H1 (cell line): ENCODE measurements at regions not wholly inside any gene's neighbourhood (a gene's known extent, or its start where the extent isn't known, plus 50 kb on each side); places are given as distances from the start of the nearest gene placed in this dataset.

Source experiments
- CREB1 ChIP-seq: IDR thresholded peaks from 2 replicates; pipeline ENCODE4 v1.6.1; 2012; ENCODE audit warnings: inconsistent platforms
- PHF8 ChIP-seq: fragments of 200-600 bp; sonication (generic); conservative IDR thresholded peaks from 2 replicates; pipeline ENCODE4 v1.7.1; 2012; ENCODE audit warnings: low read depth, mild to moderate bottlenecking, inconsistent platforms, low read length, moderate library complexity
- SP1 ChIP-seq: IDR thresholded peaks from 2 replicates; pipeline ENCODE4 v1.6.1; 2011; ENCODE audit warnings: low read depth, low read length
- TF ChIP-seq, protein P1 (sequence below): fragments of 300-600 bp; sonication (generic); IDR thresholded peaks from 2 replicates; pipeline ENCODE4 v1.7.1; 2012; ENCODE audit warnings: low read length, moderate library complexity, mild to moderate bottlenecking, inconsistent platforms; ENCODE audit not compliant: insufficient replicate concordance

DNA sequence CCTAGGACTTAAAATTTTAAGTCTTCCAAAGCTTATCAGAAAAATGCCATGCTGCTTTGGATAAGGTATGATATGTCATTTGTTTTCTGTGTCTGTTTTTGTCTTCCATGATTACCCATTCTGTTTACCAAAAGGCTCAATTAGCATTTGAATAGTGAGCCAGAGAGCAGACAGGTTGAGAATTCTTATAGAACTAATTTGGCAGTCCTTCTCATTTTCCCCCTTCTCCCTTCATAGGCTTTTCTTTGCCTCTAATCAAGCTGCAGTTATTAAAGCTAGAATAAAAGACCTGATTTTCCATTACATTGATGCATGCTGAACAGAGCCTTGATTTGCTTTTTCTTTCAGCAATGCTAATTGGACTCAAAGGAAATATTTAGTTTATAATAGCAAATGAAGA lies 993.0 kb downstream of the MAT2B start (continued):
- TF ChIP-seq, protein P1, sequence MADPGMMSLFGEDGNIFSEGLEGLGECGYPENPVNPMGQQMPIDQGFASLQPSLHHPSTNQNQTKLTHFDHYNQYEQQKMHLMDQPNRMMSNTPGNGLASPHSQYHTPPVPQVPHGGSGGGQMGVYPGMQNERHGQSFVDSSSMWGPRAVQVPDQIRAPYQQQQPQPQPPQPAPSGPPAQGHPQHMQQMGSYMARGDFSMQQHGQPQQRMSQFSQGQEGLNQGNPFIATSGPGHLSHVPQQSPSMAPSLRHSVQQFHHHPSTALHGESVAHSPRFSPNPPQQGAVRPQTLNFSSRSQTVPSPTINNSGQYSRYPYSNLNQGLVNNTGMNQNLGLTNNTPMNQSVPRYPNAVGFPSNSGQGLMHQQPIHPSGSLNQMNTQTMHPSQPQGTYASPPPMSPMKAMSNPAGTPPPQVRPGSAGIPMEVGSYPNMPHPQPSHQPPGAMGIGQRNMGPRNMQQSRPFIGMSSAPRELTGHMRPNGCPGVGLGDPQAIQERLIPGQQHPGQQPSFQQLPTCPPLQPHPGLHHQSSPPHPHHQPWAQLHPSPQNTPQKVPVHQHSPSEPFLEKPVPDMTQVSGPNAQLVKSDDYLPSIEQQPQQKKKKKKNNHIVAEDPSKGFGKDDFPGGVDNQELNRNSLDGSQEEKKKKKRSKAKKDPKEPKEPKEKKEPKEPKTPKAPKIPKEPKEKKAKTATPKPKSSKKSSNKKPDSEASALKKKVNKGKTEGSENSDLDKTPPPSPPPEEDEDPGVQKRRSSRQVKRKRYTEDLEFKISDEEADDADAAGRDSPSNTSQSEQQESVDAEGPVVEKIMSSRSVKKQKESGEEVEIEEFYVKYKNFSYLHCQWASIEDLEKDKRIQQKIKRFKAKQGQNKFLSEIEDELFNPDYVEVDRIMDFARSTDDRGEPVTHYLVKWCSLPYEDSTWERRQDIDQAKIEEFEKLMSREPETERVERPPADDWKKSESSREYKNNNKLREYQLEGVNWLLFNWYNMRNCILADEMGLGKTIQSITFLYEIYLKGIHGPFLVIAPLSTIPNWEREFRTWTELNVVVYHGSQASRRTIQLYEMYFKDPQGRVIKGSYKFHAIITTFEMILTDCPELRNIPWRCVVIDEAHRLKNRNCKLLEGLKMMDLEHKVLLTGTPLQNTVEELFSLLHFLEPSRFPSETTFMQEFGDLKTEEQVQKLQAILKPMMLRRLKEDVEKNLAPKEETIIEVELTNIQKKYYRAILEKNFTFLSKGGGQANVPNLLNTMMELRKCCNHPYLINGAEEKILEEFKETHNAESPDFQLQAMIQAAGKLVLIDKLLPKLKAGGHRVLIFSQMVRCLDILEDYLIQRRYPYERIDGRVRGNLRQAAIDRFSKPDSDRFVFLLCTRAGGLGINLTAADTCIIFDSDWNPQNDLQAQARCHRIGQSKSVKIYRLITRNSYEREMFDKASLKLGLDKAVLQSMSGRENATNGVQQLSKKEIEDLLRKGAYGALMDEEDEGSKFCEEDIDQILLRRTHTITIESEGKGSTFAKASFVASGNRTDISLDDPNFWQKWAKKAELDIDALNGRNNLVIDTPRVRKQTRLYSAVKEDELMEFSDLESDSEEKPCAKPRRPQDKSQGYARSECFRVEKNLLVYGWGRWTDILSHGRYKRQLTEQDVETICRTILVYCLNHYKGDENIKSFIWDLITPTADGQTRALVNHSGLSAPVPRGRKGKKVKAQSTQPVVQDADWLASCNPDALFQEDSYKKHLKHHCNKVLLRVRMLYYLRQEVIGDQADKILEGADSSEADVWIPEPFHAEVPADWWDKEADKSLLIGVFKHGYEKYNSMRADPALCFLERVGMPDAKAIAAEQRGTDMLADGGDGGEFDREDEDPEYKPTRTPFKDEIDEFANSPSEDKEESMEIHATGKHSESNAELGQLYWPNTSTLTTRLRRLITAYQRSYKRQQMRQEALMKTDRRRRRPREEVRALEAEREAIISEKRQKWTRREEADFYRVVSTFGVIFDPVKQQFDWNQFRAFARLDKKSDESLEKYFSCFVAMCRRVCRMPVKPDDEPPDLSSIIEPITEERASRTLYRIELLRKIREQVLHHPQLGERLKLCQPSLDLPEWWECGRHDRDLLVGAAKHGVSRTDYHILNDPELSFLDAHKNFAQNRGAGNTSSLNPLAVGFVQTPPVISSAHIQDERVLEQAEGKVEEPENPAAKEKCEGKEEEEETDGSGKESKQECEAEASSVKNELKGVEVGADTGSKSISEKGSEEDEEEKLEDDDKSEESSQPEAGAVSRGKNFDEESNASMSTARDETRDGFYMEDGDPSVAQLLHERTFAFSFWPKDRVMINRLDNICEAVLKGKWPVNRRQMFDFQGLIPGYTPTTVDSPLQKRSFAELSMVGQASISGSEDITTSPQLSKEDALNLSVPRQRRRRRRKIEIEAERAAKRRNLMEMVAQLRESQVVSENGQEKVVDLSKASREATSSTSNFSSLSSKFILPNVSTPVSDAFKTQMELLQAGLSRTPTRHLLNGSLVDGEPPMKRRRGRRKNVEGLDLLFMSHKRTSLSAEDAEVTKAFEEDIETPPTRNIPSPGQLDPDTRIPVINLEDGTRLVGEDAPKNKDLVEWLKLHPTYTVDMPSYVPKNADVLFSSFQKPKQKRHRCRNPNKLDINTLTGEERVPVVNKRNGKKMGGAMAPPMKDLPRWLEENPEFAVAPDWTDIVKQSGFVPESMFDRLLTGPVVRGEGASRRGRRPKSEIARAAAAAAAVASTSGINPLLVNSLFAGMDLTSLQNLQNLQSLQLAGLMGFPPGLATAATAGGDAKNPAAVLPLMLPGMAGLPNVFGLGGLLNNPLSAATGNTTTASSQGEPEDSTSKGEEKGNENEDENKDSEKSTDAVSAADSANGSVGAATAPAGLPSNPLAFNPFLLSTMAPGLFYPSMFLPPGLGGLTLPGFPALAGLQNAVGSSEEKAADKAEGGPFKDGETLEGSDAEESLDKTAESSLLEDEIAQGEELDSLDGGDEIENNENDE: peak; percentile 31
- TF ChIP-seq CREB1 (no peak), SP1 (0 out of 2 replicates have a peak, but pooled peaks have one; percentile 10), PHF8 (no peak)
